WI38 (cell line): ENCODE measurements at regions not wholly inside any gene's neighbourhood (a gene's known extent, or its start where the extent isn't known, plus 50 kb on each side); places are given as distances from the start of the nearest gene placed in this dataset.

Experiments
- H3K4me3 ChIP-seq: 2 replicates; pipeline ENCODE4 v1.5.1; 2011; ENCODE audit warnings: low read depth, mild to moderate bottlenecking, control low read depth, low read length
- CTCF ChIP-seq: IDR thresholded peaks from 2 replicates; pipeline ENCODE4 v1.5.1; 2012; ENCODE audit warnings: low read depth, mild to moderate bottlenecking, control low read depth, low read length

GRCh38 chr1:234722904-234723720, 113.1 kb upstream of the IRF2BP2 start:
- no peak for TF ChIP-seq CTCF
- H3K4me3 ChIP-seq, result peak overlapping the region; percentile 40

GRCh38 chr1:234722270-234722704, 112.3 kb upstream of the IRF2BP2 start:
- no peak for TF ChIP-seq CTCF
- H3K4me3 ChIP-seq, result no peak overlapping the region

GRCh38 chr1:234721476-234722269, 111.7 kb upstream of the IRF2BP2 start:
- no peak overlapping the region for H3K4me3 ChIP-seq
- TF ChIP-seq CTCF, result no peak

GRCh38 chr1:234720709-234721441, 110.9 kb upstream of the IRF2BP2 start:
- H3K4me3 ChIP-seq, result no peak overlapping the region
- no peak for TF ChIP-seq CTCF

- H3K4me3 ChIP-seq, result no peak overlapping the region
- TF ChIP-seq CTCF, result no peak
Measured at GRCh38 chr1:234719454-234720251, 109.7 kb upstream of the IRF2BP2 start.

- no peak overlapping the region for H3K4me3 ChIP-seq
- TF ChIP-seq CTCF, result no peak
Measured at GRCh38 chr1:234718496-234719453, 108.8 kb upstream of the IRF2BP2 start.
